HG02588 (cell line): ENCODE measurements at regions not wholly inside any gene's neighbourhood (a gene's known extent, or its start where the extent isn't known, plus 50 kb on each side); places are given as distances from the start of the nearest gene placed in this dataset.

Experiments used
- ATAC-seq: cut with Tn5 transposase; IDR thresholded peaks from one replicate; pipeline ENCODE4 v1.9.1; 2021; ENCODE audit warnings: mild to moderate bottlenecking, moderate library complexity; ENCODE audit not compliant: unreplicated experiment

GRCh38 chr5:74301576-74301975, 339.0 kb downstream of the ENC1 start:
- ATAC-seq, result no peak

- no peak for ATAC-seq
Observed at GRCh38 chr5:74300808-74301389, 339.6 kb downstream of the ENC1 start.

GRCh38 chr5:74299833-74300232, 340.7 kb downstream of the ENC1 start:
- no peak for ATAC-seq

GRCh38 chr5:74296685-74297408, 343.7 kb downstream of the ENC1 start:
- no peak for ATAC-seq

GRCh38 chr5:74295676-74296075, 344.9 kb downstream of the ENC1 start:
- no peak for ATAC-seq

- ATAC-seq, result no peak
Observed at GRCh38 chr5:74295141-74295540, 345.4 kb downstream of the ENC1 start.

- ATAC-seq, result peak; percentile 73
Observed at GRCh38 chr5:74294231-74294705, 346.3 kb downstream of the ENC1 start.

GRCh38 chr5:74293182-74293581, 347.3 kb downstream of the ENC1 start:
- ATAC-seq, result no peak

- ATAC-seq, result no peak
Observed at GRCh38 chr5:74290634-74291241, 349.8 kb downstream of the ENC1 start.

GRCh38 chr5:74289691-74290090, 350.8 kb downstream of the ENC1 start:
- ATAC-seq, result no peak

GRCh38 chr5:74289238-74289637, 351.3 kb downstream of the ENC1 start:
- ATAC-seq, result no peak

GRCh38 chr5:74288448-74289108, 351.9 kb downstream of the ENC1 start:
- ATAC-seq, result no peak

- no peak for ATAC-seq
Observed at GRCh38 chr5:74288038-74288437, 352.5 kb downstream of the ENC1 start.

- ATAC-seq, result no peak
Observed at GRCh38 chr5:74286734-74287695, 353.5 kb downstream of the ENC1 start.

- no peak for ATAC-seq
Observed at GRCh38 chr5:74285675-74286280, 354.8 kb downstream of the ENC1 start.

- no peak for ATAC-seq
Observed at GRCh38 chr5:74282490-74282889, 358.0 kb downstream of the ENC1 start.

GRCh38 chr5:74281166-74281565, 359.4 kb downstream of the ENC1 start:
- no peak for ATAC-seq

- no peak for ATAC-seq
Observed at GRCh38 chr5:74280306-74280705, 360.2 kb downstream of the ENC1 start.

- ATAC-seq, result no peak
Observed at GRCh38 chr5:74279244-74279643, 361.3 kb downstream of the ENC1 start.

- no peak for ATAC-seq
Observed at GRCh38 chr5:74277418-74277817, 363.1 kb downstream of the ENC1 start.
